Ovary (tissue), 7 donors: ENCODE measurements at regions not wholly inside any gene's neighbourhood (a gene's known extent, or its start where the extent isn't known, plus 50 kb on each side); places are given as distances from the start of the nearest gene placed in this dataset.

Source experiments
- DNase-seq, 5 donors: peaks; one replicate each; pipeline ENCODE4 v3.0.0-alpha.2; 2019 to 2020
- H3K27ac ChIP-seq, 2 donors: fragments of 200-600 bp; one replicate each; pipeline versions ENCODE4 v1.5.1 to v1.8.0; 2019 to 2022
- H3K27me3 ChIP-seq: fragments of 200-600 bp; one replicate; pipeline ENCODE4 v1.8.0; 2022
- H3K36me3 ChIP-seq: fragments of 200-600 bp; sonication (generic); one replicate; pipeline ENCODE4 v1.5.1; 2019
- H3K4me1 ChIP-seq: one replicate; pipeline ENCODE4 v1.8.1; 2013; ENCODE audit warnings: mild to moderate bottlenecking, moderate library complexity; ENCODE audit not compliant: insufficient read depth
- H3K4me3 ChIP-seq: fragments of 200-600 bp; sonication (generic); one replicate; pipeline ENCODE4 v1.5.1; 2017
- H3K9me3 ChIP-seq, 2 donors: fragments of 200-600 bp in 1 of 2; sonication (generic) in 1 of 2; one replicate each; pipeline versions ENCODE4 v1.5.1 to v1.8.1; 2013 to 2019; ENCODE audit warnings: mild to moderate bottlenecking in 1 of 2, moderate library complexity in 1 of 2
- EP300 ChIP-seq: sonication (generic); formaldehyde crosslinking; IDR thresholded peaks from one replicate; pipeline ENCODE4 v1.6.1; 2017; ENCODE audit warnings: antibody characterized with exemption
- POLR2A ChIP-seq: fragments of 450-650 bp; IDR thresholded peaks from one replicate; pipeline ENCODE4 v1.6.1; 2017; ENCODE audit warnings: antibody characterized with exemption, mild to moderate bottlenecking, moderate library complexity
- WGBS, 3 donors: extraction: QIAGEN DNeasy Blood & Tissue Kit in 1 of 3; methylation state at CpG; one replicate each; pipeline versions ENCODE4 v1.1.5 to v1.1.7; 2013 to 2017; 5-methylcytosine and 5-hydroxymethylcytosine counted together
- intact Hi-C, 4 donors: fragments of 100-400 bp; cut with DNase I; formaldehyde crosslinking; loops; one replicate each; pipeline versions ENCODE4 v1.11.0 to v1.15.1; 2022 to 2023
- TF ChIP-seq, protein P1 (sequence below), 3 donors: fragments of 450-650 bp in 2 of 3; fragments of 200-600 bp in 1 of 3; IDR thresholded peaks; one replicate each; pipeline versions ENCODE4 v1.5.1 to v1.8.0; 2016 to 2022; ENCODE audit warnings: antibody characterized with exemption in 3 of 3, mild to moderate bottlenecking in 1 of 3
- donor health status: DM: no; HTN: no; CAD: no; lungs with moderate emphysema.
- donor health status: DM: no; HTN: no; CAD: no.
- donor health status: Bipolar disorder and iron deficiency.
- donor health status: DM: no; HTN: no; CAD: no.
- donor health status: DM: yes; HTN: yes; CAD: no.

DNA sequence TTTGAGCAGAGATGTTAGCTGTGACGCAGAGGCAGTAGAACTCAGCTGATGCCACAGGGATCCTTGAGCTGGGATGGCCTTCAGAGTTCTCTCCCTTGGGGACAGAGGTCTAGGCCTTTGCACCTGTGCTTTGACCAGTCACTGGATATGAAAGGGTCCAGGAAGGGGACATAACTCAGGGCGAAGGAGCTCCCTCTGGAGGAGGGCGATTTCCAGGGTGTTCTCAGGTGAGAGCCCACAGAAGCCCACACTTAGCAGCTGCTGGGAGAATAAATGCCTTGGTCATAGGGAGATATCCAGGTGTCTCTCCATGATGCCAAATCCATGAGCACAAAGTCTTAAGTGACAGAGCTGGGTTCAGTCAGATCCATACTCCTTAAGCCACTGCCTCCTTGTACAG, 369.2 kb downstream of the NYAP2 start:
- Histone ChIP-seq H3K27ac (no peak overlapping the region), H3K9me3 (no peaks in the 10 kb centered on the region), H3K27me3 (no peaks in the 10 kb centered on the region), H3K36me3 (no peaks in the 10 kb centered on the region), H3K4me1 (peaks cover 7% of the 10 kb centered on the region), H3K4me3 (no peak overlapping the region)
- intact Hi-C loops: no loop called here
- DNase-seq: no peak
- TF ChIP-seq EP300: no peak
- TF ChIP-seq POLR2A: no peak
- TF ChIP-seq, protein P1, sequence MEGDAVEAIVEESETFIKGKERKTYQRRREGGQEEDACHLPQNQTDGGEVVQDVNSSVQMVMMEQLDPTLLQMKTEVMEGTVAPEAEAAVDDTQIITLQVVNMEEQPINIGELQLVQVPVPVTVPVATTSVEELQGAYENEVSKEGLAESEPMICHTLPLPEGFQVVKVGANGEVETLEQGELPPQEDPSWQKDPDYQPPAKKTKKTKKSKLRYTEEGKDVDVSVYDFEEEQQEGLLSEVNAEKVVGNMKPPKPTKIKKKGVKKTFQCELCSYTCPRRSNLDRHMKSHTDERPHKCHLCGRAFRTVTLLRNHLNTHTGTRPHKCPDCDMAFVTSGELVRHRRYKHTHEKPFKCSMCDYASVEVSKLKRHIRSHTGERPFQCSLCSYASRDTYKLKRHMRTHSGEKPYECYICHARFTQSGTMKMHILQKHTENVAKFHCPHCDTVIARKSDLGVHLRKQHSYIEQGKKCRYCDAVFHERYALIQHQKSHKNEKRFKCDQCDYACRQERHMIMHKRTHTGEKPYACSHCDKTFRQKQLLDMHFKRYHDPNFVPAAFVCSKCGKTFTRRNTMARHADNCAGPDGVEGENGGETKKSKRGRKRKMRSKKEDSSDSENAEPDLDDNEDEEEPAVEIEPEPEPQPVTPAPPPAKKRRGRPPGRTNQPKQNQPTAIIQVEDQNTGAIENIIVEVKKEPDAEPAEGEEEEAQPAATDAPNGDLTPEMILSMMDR (IDR thresholded peaks at IDR 0.05): no peak
- WGBS, 3 donors: 92 to 99% (median 95%) methylated on average over 3 of the region's 3 CpGs

DNA sequence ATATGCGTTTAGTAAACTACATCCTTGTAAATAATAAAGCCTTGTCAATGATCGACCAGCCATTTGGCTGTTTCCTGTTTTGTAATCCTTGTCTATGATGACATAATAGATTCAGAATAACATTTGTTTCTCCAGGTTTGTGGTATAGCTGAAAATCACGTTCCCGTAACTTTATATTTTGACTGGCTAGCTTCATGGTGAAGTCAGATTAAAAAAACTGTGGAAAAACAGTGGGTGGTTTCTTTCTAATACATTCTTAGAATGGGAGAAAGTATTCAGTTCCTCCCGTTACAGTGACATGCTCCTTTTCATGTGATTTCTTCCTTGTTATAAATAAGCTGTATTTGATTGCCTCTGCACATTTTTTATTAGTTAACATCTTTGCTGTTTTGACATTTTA, 366.9 kb downstream of the NYAP2 start:
- H3K4me1 ChIP-seq: peaks cover 5% of the 10 kb centered on the region
- intact Hi-C loops: no loop called here
- H3K4me3 ChIP-seq: no peak overlapping the region
- peak overlapping the region in 1 of 2 donors; percentile 0 for H3K27ac ChIP-seq
- WGBS, 3 donors: 9 to 18% (median 10%) methylated on average over 5 of the region's 5 CpGs
- TF ChIP-seq, protein P1 (IDR thresholded peaks at IDR 0.05): no peak
- TF ChIP-seq POLR2A: no peak
- TF ChIP-seq EP300: no peak
- no peaks in the 10 kb centered on the region for H3K9me3 ChIP-seq
- no peaks in the 10 kb centered on the region for H3K27me3 ChIP-seq
- DNase-seq: no peak
- no peaks in the 10 kb centered on the region for H3K36me3 ChIP-seq

DNA sequence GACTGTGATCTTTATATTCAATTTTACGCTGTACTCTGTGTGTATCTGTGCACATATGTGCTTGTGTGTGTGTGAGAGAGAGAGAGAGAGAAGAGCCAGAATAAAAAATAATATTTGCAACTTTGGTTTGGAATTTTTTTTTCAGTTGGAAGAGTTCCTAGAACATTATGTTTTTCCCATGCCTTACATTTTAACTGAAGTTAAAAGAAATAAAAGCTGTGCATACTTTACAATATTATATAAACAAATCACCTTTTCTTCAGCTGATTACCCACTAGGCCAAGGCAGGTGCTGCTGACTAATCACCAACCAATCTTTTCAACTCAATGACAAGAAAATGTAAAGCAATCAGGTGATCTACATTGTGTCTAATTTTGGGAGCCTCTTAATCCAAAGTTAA, 366.3 kb downstream of the NYAP2 start:
- H3K4me1 ChIP-seq: peaks cover 5% of the 10 kb centered on the region
- no peaks in the 10 kb centered on the region for H3K36me3 ChIP-seq
- TF ChIP-seq POLR2A (no peak), EP300 (no peak)
- TF ChIP-seq, protein P1 (IDR thresholded peaks at IDR 0.05): no peak
- H3K27me3 ChIP-seq: no peaks in the 10 kb centered on the region
- no peaks in the 10 kb centered on the region for H3K9me3 ChIP-seq
- H3K27ac ChIP-seq: peak overlapping the region in 1 of 2 donors; percentile 0
- intact Hi-C loops: no loop called here
- no peak overlapping the region for H3K4me3 ChIP-seq
- no peak for DNase-seq
- WGBS, 3 donors: 20 to 34% (median 27%) methylated on average over 1 of the region's 1 CpG

DNA sequence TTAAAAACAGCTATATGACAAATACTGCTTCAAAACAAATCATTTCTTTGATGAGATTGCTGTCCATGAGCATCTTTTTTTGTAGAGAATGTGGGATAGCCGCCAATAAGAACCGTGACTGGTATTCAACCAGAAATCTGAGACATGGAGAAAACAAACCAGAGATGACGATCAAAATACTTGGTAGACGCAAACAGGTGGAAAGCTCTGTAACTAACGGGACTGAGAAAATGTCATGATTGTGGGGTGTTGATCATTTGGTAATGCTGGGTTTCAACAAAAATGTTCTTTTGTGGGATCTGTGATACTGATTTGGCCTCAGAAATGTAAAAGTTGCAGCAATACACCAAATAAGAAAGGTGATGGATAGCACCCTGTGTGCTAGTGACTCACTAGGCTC, 364.8 kb downstream of the NYAP2 start:
- H3K36me3 ChIP-seq: no peaks in the 10 kb centered on the region
- intact Hi-C loops: no loop called here
- H3K27me3 ChIP-seq: no peaks in the 10 kb centered on the region
- H3K4me1 ChIP-seq: peaks cover 1% of the 10 kb centered on the region
- no peak overlapping the region for H3K4me3 ChIP-seq
- no peaks in the 10 kb centered on the region for H3K9me3 ChIP-seq
- WGBS, 3 donors: 88 to 89% (median 88%) methylated on average over 5 of the region's 5 CpGs
- no peak overlapping the region for H3K27ac ChIP-seq
- no peak for DNase-seq
- TF ChIP-seq EP300: no peak
- TF ChIP-seq, protein P1 (IDR thresholded peaks at IDR 0.05): no peak
- TF ChIP-seq POLR2A: no peak

DNA sequence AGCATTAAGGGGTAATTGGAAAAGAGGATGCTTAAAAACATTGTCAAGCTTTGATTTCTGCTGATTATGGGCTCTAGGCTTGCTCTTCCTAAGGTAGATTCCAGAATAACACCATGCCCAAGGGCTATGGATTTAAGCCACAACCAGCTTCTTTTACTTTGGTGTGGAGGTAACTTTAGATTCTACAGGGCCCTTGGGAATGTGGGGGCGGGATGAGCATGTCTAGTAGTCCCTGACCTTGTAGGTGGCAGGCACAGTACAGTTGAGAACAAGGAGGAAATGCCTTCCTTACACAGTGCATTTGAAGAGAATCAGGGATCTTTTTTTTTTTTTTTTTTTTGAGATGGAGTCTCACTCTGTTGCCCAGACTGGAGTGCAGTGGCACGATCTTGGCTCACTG, 364.2 kb downstream of the NYAP2 start:
- Histone ChIP-seq H3K4me1 (peaks cover 1% of the 10 kb centered on the region), H3K27me3 (no peaks in the 10 kb centered on the region), H3K4me3 (no peak overlapping the region), H3K9me3 (no peaks in the 10 kb centered on the region), H3K36me3 (no peaks in the 10 kb centered on the region), H3K27ac (no peak overlapping the region)
- no peak for DNase-seq
- TF ChIP-seq, protein P1 (IDR thresholded peaks at IDR 0.05): no peak
- TF ChIP-seq POLR2A (no peak), EP300 (no peak)
- 82 to 95% (median 88%) methylated on average over 2 of the region's 2 CpGs for WGBS, 3 donors
- intact Hi-C loops: no loop called here
